GM13977 (cell line): ENCODE measurements at regions not wholly inside any gene's neighbourhood (a gene's known extent, or its start where the extent isn't known, plus 50 kb on each side); places are given as distances from the start of the nearest gene placed in this dataset.
"Not testable (repeated sequence)": the region's sequence is repeated elsewhere in the genome, so short reads cannot be mapped to it uniquely, and the experiment has no call there.

Experiments
- DNase-seq: peaks from one replicate; pipeline ENCODE4 v3.0.0; 2012; ENCODE audit warnings: low spot score
- in situ Hi-C: fragments of 300-500 bp; cut with MboI; formaldehyde crosslinking; loops from one replicate; pipeline ENCODE4 v1.12.0; 2022; ENCODE audit warnings: low sequenced_read_pairs, low pct_unique_long_range_greater_than_20kb, mixed read lengths, inconsistent platforms; ENCODE audit not compliant: unreplicated experiment
- TF ChIP-seq, protein P1 (sequence below): IDR thresholded peaks from 2 replicates; pipeline ENCODE4 v1.5.1; 2012; ENCODE audit warnings: mild to moderate bottlenecking, control low read depth; ENCODE audit not compliant: insufficient read depth; ENCODE audit errors: extremely low read depth, missing control alignments

DNA sequence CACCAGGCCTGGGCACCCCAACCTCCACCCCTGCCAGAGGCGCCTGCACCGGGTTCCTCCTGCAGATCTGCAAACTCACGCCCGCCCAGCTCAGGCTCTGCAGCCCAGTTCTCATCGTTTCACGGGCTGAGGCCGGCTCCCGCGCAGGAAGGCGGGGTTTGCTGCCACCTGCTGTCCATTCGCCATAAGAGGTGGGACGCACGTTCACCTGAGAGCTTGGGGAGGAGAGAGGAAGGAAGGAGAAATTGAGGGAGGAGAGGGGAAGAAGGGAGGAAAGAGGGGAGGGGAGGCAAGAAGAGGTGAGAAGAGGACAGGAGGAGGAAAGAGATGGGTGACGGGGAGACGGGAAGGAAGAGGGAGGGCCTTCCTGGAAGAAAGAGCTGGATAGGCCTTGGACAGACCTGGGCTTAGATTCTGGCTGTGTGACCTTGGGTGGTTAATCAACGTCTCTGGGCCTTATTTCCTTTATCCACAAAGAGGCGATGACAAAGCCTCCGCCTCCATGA is 114.5 kb downstream of the ADRA2C start:
- TF ChIP-seq, protein P1, sequence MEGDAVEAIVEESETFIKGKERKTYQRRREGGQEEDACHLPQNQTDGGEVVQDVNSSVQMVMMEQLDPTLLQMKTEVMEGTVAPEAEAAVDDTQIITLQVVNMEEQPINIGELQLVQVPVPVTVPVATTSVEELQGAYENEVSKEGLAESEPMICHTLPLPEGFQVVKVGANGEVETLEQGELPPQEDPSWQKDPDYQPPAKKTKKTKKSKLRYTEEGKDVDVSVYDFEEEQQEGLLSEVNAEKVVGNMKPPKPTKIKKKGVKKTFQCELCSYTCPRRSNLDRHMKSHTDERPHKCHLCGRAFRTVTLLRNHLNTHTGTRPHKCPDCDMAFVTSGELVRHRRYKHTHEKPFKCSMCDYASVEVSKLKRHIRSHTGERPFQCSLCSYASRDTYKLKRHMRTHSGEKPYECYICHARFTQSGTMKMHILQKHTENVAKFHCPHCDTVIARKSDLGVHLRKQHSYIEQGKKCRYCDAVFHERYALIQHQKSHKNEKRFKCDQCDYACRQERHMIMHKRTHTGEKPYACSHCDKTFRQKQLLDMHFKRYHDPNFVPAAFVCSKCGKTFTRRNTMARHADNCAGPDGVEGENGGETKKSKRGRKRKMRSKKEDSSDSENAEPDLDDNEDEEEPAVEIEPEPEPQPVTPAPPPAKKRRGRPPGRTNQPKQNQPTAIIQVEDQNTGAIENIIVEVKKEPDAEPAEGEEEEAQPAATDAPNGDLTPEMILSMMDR, result peak; percentile 79
- in situ Hi-C loops, result no loop called here
- DNase-seq, result peak; percentile 84

DNA sequence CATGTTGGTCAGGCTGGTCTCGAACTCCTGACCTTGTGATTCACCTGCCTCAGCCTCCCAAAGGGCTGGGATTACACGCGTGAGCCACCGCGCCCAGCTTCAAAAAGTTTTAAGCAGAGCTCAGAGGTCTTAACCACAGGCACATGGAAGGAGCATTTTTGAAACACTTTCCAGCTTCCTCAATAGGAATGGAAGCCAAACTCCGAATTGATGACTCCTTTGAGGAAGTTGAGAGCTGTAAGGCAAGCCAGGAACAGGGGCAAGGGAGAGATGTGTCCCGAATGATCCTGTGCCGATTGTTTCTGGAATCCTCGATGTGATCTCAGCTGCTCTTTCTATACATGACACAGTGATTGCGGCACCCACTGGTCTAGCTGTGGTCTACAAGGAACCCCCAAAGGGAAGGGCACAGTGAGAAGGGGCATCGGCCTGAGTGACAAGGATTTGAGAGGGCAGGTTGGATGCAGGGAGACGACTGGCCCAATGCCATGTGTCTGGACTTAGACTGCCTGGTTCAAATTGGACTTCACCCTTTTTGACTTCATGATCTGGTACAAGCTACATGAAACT is 116.2 kb downstream of the ADRA2C start:
- DNase-seq, in situ Hi-C loops: not testable (repeated sequence)

DNA sequence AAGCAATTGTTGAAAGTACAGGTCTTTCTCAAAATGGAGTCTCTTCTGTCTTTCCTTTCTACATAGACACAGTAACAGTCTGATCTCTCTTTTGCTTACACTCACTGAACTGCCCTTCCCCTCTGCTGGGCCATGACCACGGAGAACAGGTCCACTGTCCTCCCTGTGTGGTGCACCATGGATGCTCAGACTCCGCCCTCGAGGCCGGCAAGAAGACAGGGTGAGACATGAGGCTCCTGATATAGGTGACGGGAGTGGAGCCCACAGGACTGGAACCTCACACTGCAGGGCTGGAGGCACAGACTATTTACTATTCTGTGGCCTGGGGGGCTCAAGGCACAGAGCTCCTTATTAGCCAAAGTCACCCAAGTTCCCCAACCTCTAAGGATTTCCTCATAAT is 118.1 kb downstream of the ADRA2C start:
- in situ Hi-C loops, DNase-seq: not testable (repeated sequence)

DNA sequence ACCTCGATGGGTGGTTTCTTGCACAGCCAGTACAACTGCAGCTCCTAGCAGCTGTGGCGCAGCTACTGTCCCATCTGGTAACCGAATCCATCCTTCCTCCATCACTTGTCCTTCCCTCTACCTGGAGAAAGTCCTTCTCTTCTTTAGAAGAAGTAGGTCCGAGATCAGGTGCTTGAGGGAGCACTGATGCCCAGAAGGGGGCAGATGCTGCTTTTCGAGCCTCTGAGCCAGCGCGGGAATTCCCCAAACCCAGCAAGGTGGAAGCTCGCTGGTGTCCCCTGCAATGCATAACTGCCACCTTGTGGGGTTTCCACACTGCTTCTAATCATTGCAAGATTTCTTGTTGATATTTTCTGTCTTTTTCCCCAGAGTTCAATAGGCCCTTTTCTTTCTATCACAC is 127.4 kb downstream of the ADRA2C start:
- in situ Hi-C loops, DNase-seq: not testable (repeated sequence)
- TF ChIP-seq, protein P1, result peak; percentile 39

DNA sequence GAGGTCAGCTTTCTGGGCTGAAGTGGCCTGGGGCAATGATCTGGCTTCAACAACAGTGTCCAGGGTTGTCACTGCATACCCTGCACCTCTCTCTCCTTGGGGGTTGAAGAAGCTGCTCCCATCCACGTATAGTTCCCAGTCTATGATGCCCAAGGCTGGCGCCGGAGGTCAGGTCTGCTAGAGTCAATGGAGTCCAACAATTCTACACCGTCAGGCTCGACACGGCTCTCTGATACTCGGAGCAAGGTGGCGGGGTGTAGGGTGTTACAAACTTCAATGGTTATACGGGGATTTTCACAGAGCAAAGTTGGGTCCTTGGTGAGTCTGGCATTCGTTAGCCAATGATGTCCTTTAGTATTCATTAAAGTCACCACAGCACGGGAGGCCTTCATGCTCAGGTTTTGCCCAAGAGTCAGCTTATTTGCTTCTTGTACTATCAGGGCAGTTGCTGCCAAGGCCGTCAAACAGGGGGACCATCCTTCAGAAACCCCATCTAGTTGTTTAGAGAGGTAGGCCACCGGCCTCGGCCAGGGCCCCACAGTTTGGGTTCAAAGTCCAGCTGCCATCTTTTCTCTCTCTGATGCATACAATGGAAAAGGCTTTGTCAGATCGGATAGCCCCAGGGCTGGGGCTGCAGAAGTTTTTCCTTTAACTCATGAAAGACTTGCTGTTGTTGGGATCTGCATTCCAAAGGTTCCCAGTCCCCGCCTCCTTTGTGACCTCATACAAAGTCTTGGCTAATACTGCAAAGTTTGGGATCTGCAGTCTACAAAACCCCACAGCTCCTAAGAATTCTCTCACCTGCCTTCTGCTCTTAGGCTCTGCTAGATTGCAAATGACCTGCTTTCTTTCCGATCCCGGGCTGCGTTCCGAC is 128.1 kb downstream of the ADRA2C start:
- in situ Hi-C loops, DNase-seq: not testable (repeated sequence)

DNA sequence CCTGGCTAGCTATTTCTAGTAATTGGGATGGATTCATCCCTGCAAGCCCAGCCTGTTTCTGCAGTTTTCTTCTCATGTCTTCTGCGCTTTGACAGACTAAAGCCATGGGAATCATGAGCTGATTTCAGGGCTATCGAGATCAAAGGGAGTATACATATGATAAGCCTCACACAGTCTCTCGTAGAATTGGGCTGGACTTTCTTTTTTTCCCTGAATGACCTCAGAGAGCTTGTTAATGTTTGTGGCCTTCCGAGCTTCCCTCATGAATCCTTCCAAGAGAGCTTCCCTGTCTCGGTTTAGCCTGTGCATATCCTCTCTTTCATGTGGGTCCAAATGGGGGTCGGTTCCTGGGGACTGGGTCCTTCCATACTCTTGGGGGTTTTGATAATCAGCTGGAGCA is 130.3 kb downstream of the ADRA2C start:
- in situ Hi-C loops, result no loop called here
- no peak for DNase-seq
- TF ChIP-seq, protein P1, result no peak

DNA sequence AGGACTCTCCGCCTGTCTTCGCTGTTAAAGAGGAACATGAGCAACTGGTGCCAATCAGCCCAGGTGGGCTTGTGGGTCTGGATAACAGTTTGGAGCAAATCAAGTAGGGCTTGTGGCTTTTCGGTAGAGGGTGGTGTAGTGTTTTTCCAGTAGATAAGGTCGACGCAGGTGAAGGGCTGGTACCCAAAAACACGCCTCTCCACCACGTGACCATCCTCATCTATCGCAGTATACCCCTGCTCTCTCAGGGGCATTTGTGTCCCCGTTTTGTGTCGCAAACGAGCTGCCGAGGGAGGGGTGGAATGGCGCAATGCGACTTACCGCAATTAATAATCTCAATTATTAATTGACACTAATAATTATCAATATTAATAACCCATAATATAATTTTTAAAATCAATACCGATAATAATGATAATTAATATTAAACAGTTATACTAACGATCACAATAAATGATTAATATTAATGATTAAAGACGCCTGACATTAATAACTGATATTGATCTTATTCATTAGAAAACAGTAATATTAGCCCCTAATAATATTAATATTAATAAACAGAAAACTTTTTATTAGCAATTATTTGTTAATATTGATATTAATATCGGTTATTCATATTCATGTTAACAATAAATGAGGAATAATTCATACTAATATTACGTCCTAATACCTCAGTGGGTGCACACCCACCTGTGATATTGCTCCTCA is 130.8 kb downstream of the ADRA2C start:
- DNase-seq, in situ Hi-C loops: not testable (repeated sequence)

DNA sequence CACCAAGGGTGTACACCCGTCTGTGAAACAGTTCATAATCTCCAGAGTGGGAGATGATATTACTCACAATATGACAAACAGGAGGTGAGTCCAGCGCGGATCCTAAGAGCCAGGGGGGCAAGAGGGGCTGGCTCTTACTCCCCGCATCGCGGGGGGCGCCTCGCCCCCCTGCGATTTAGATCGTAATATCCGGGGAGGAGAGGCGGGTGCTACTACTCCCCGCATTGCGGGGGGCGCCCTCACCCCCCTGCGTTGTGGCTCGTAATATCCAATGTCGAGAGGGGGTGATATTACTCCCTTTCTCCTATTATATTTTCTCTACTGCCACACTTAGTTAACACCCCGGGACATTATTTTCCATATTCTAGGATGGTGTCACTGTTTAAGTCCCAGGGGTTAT is 131.9 kb downstream of the ADRA2C start:
- in situ Hi-C loops, result no loop called here
- TF ChIP-seq, protein P1, result no peak
- no peak for DNase-seq

DNA sequence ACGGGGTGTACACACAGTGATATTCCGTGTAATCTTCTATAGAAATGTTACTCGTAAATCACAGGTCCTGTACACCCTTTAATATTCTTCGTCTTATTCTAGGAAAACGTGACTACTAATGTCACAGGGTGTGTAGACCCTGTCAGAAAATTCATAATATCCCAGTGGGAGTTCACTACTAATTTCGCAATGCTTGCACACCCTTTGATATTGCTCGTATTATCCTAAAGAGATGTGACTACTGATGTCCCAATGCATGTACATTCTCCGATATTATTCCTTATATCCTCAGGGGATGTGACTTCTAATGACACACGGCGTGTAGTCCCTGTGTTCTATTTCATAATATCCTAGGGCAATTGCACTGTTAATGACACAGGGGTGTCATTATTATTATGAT is 132.7 kb downstream of the ADRA2C start:
- DNase-seq, in situ Hi-C loops: not testable (repeated sequence)

DNA sequence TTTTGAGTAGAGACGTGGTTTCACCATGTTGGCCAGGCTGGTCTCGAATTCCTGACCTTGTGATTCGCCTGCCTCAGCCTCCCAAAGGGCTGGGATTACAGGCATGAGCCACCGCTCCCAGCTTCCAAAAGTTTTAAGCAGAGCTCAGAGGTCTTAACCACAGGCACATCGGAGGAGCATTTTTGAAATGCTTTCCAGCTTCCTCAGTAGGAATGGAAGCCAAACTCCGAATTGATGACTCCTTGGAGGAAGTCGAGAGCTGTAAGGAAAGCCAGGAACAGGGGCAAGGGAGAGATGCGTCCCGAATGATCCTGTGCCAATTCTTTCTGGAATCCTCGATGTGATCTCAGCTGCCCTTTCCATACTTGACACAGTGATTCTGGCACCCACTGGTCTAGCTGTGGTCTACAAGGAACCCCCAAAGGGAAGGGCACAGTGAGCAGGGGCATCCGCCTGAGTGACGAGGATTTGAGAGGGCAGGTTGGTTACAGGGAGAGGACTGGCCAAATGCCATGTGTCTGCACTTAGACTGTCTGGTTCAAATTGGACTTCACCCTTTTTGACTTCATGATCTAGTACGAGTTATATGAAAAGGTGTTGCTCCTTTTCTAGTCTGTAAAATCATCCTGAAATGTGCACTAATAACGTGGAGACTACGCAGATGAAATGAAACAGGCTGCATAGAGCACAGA is 138.2 kb downstream of the ADRA2C start:
- in situ Hi-C loops, DNase-seq: not testable (repeated sequence)

DNA sequence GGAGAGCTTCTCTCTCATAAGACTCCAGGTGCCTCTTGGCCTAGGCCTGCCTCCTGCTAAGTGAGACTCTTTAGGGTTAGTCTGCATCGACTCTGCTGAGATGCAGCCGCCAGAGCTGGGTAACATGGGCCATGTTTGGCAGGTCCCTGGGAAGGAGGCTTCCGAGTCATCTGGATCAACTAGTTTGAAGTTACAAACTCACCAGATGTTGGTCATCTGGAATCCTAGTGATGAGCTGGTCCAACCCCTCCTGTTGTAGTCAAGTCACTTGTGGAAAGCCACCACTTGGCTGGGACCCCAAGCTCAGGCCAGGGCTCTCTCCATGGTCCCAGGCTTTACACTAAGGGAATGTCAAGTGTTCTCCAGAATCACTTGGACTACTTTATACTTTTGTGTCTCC is 143.4 kb downstream of the ADRA2C start:
- DNase-seq, in situ Hi-C loops: not testable (repeated sequence)

DNA sequence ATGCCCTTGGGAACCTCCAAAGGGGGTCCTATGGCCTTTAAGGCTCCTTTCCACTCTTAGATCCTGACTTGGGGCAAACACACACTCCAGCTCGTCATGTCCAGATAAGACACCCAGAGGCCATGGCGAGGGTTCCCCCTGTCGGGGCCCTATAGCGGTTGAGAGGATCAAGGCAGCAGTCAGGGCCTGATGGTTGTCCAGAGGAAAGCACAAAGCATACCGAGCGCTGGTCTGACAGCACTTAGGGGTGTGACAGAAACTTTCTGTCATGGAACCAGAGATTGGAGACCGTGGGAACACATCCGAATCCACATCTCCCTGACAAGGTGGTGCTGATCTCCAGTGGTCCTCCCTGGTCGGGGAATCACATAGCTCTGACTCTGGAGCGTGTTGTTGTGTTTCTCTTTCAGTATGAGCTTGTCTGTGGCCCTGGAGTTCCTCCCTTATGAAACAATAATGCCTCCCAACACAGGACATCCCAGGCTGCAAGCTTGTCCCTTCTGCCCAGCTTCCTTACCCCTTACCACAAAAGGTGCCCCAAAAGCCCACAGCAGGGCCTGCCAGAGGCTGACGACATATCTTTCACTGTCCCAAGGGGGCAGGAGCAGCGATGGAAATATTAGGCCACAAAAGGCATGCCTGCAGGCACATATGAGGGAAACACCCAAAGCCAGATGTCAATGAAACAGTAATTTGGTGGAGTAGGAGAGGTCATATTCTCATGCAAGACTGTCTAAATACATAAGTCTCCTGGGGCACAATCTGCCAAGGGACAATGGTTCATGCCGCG is 144.2 kb downstream of the ADRA2C start:
- DNase-seq, in situ Hi-C loops: not testable (repeated sequence)
